GM20000 (cell line): ENCODE measurements at regions not wholly inside any gene's neighbourhood (a gene's known extent, or its start where the extent isn't known, plus 50 kb on each side); places are given as distances from the start of the nearest gene placed in this dataset.

Experiments used
- DNase-seq: peaks from one replicate; pipeline ENCODE4 v3.0.0; 2012; ENCODE audit warnings: low spot score
- TF ChIP-seq, protein P1 (sequence below): IDR thresholded peaks from 2 replicates; pipeline ENCODE4 v1.5.1; 2012; ENCODE audit warnings: mild to moderate bottlenecking, control low read depth; ENCODE audit errors: extremely low read depth, missing control alignments

DNA sequence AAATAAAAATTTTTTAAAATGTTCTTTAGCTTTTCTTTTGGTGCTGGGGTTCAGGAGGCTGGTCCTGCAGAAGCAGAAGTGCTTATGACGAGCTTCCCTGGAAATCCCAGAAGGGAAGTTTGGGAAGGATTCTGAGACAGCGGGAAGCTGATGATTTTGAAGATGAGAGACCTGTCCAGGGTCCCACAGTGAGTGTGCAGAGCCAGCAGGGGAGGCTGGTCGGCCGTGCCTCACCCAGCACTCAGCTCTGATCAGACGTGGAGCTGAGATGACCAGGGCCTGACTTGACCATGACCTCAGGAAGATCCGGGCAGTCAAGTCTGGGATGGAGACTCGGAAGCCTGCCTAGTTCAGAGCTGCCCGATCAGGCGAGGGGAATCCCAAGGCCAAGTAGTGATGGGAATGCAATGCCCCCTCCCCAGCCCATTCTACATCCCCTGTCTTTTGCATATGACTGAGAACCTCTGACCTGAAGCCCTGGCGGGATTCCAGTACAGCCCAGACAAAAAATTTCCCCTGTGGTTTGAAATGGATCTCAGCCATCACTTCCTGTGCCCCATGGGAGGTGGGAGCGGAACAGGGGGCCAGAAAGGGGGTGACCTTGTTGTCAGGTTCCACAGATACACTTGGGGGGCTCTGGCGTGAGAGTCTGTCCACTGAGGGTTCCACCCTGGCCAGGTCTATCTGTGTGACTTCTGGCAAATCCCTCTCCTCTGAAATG, 96.8 kb upstream of the RUNX3 start:
- no peak for DNase-seq
- TF ChIP-seq, protein P1, sequence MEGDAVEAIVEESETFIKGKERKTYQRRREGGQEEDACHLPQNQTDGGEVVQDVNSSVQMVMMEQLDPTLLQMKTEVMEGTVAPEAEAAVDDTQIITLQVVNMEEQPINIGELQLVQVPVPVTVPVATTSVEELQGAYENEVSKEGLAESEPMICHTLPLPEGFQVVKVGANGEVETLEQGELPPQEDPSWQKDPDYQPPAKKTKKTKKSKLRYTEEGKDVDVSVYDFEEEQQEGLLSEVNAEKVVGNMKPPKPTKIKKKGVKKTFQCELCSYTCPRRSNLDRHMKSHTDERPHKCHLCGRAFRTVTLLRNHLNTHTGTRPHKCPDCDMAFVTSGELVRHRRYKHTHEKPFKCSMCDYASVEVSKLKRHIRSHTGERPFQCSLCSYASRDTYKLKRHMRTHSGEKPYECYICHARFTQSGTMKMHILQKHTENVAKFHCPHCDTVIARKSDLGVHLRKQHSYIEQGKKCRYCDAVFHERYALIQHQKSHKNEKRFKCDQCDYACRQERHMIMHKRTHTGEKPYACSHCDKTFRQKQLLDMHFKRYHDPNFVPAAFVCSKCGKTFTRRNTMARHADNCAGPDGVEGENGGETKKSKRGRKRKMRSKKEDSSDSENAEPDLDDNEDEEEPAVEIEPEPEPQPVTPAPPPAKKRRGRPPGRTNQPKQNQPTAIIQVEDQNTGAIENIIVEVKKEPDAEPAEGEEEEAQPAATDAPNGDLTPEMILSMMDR: no peak

DNA sequence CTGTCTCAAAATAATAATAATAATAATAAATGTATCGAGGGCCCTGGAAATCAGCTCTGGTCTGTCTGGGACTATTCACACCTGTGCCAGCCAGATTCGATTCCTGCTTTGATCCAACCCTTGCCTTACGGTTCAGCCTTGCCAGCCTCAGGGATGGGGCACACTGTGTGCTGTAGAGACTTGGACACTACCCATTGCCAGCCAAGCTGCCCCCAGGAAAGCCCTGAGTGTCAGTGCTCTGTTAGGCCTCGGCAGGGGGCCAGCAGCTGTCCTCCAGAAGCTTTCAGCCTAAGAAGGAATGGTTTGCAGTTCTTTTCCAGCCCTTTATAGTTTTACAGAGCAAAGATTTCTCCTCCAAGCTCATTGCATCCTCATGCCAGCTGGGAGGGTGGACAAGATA, 96.2 kb upstream of the RUNX3 start:
- DNase-seq: no peak
- TF ChIP-seq, protein P1: no peak

DNA sequence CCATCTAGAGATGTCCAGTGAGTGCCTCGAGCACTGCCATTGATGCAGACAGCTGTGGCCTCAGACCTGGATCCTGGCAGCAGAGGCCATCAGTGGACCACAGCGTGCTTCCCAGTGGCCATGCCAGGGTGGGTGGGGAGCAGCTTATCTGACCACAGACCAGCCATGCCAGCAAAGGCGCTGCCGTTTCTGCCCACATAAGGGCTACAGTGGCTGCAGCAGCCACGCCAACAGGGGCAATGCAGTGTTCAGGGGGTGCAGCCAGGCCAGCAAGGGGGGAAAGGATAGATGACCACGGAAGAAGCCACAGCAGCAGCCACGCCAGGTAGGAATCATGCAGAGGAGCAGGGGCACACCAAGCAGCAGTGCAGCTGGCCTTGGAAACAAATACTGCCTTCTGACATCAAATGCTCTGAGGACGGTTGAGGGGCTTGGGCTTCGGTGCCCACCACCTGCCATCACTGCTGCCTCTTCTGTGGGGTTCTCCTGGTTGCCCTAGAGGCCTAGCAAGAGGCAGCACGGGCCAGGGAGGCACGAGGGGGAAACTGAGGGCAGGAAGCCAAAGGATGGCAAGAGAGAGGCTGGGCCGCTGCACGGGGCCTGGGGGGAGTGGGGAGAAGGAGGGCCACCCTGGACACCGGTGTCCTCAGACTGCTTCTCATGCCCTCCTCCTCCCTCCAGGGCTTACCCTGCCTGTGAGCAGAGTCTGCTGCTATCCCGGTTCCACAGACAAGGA, 94.7 kb upstream of the RUNX3 start:
- no peak for DNase-seq
- TF ChIP-seq, protein P1: no peak

DNA sequence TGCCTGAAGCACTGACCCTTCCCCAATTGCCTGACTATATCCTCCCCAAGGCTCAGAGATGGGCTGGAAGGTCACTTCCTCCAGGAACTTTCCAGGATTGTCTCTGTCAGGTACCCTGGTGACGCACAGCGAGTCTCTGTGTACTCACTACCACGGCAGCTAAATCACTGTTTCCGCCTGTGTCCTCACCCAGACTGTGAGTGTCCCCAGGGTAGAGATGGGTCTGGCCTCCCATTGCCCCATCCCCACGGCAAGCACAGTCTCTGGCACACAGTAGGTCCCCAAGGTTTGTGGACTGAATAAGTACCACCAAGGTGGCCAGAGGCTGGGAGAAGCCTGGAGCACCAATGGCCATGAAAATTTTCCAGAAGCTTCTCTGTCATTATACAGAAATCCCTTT, 93.8 kb upstream of the RUNX3 start:
- TF ChIP-seq, protein P1: no peak
- DNase-seq: no peak

DNA sequence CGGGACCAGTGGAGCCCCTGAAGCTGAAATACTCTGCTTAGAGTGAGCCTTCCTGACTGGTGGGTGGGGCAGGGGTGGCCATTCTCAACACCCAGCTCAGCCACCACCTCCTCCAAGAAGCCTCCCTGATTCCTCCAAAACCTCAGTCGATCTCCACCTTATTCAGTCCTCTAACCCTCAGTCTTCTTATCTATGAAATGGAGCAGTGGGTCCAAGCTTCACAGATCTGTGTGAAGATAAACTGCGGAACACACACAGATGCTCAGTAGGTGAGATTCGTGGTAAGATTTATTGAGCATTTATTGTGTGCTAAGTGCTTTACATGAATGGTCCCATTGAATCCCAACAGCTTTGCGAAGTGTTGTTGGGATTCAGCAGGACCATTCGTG, 93.1 kb upstream of the RUNX3 start:
- TF ChIP-seq, protein P1: no peak

DNA sequence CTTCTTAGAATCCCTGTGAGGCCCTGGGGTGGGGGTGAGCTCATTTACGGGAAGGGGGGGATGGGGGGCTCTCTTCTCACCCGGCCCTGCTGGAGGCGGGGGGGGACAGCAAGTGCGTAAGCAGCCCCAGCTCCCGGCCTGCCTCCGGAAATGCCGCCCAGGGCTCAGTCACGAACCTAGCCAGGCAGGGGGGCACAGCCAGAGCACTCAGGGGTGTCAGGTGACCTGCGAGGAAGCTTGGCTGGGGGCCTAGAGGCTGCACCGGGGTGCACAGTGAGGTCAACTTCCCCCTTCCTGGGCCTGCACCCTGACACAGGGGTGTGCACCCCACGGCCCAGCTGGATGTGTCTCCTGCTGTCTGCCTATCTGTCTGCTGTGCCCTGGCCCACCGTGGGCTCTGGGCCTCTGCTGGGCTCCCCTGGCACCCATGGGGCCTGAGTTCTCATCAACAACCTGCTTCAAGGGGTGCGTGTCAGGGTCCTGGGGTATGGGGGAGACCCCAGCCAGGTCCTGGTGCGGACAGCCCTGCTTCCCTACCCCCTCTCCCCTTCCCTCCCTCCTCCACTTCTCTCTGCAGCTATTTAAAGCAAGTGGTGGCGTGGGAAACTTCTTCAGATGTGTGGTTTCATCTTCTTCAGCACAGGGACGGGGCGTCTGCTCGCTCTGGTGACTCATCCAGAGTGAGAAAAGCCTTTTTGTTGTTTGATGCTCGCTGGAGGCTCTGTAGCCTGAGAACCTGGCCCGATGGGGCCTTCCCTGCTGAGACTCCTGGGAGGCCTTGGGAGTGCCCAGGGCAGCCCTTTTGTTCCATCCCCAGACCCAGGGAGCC, 92.5 kb upstream of the RUNX3 start:
- DNase-seq: peak; percentile 81

More for the DNA sequence above, 93.1 kb upstream of the RUNX3 start:
- DNase-seq: no peak

More for the DNA sequence above, 92.5 kb upstream of the RUNX3 start:
- TF ChIP-seq, protein P1: no peak
